AG08396 (cell line): ENCODE measurements at regions not wholly inside any gene's neighbourhood (a gene's known extent, or its start where the extent isn't known, plus 50 kb on each side); places are given as distances from the start of the nearest gene placed in this dataset.
"Not testable (repeated sequence)": the region's sequence is repeated elsewhere in the genome, so short reads cannot be mapped to it uniquely, and the experiment has no call there.

Experiments used
- DNase-seq: peaks from one replicate; pipeline ENCODE4 v3.0.0; 2012; ENCODE audit warnings: low spot score, mixed read lengths

- DNase-seq = peak; percentile 65
These were observed 382.7 kb downstream of the RPS24 start for GRCh38 chr10:78416031-78417011.

- no peak for DNase-seq
These were observed 384.0 kb downstream of the RPS24 start for GRCh38 chr10:78417425-78418370.

- no peak for DNase-seq
These were observed 386.0 kb downstream of the RPS24 start for GRCh38 chr10:78419481-78420265.

- DNase-seq = no peak
These were observed 387.5 kb downstream of the RPS24 start for GRCh38 chr10:78420946-78421735.

GRCh38 chr10:78424050-78424449, 390.4 kb downstream of the RPS24 start:
- DNase-seq = not testable (repeated sequence)

- DNase-seq = no peak
These were observed 391.1 kb downstream of the RPS24 start for GRCh38 chr10:78424723-78425122.

GRCh38 chr10:78426181-78426580, 392.5 kb downstream of the RPS24 start:
- no peak for DNase-seq

- no peak for DNase-seq
These were observed 393.9 kb downstream of the RPS24 start for GRCh38 chr10:78427497-78428031.

- DNase-seq = no peak
These were observed 394.9 kb downstream of the RPS24 start for GRCh38 chr10:78428579-78428978.

- no peak for DNase-seq
These were observed 396.3 kb downstream of the RPS24 start for GRCh38 chr10:78429984-78430383.

- DNase-seq = no peak
These were observed 398.9 kb downstream of the RPS24 start for GRCh38 chr10:78432583-78432982.

GRCh38 chr10:78433076-78433595, 399.5 kb downstream of the RPS24 start:
- DNase-seq = no peak

- DNase-seq = no peak
These were observed 400.3 kb downstream of the RPS24 start for GRCh38 chr10:78433766-78434535.

GRCh38 chr10:78434886-78435285, 401.2 kb downstream of the RPS24 start:
- no peak for DNase-seq

- no peak for DNase-seq
These were observed 402.0 kb downstream of the RPS24 start for GRCh38 chr10:78435484-78436221.

- no peak for DNase-seq
These were observed 402.5 kb downstream of the RPS24 start for GRCh38 chr10:78436222-78436573.

- no peak for DNase-seq
These were observed 403.2 kb downstream of the RPS24 start for GRCh38 chr10:78436706-78437406.

GRCh38 chr10:78437407-78437768, 403.7 kb downstream of the RPS24 start:
- no peak for DNase-seq
